ENCODE measurements at regions not wholly inside any gene's neighbourhood (a gene's known extent, or its start where the extent isn't known, plus 50 kb on each side); places are given as distances from the start of the nearest gene placed in this dataset.

DNA sequence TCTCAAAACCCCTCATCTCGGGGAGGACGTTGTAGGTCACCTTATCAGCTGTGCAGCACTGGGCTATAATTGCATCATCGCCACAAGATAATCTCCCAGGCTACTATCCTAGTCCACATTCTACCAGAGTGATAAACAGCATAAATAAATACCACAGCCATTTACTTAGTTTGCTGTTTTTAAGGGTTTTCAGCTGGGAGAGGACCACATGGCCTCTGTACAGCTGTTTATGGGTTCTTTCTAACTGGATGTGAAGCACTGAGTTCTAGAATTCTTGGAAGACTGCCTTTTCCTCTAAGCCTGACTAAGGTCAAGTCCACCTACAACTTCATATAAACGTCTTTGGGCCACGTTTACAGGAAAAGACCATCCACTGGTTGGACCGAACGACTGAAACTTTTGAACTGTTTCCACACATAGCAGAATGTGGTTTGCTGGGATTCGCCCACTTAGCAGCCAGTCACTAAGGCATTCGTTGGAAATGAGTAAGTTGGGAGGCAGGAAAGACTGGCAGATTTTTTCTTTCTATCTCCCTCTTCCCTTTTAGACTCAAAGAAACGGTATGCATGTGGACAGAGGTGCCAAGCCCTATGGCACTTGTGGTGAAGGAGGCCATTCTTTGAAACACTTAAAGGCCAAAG, 752.5 kb upstream of the SGCG start:
- TF ChIP-seq, protein P1, sequence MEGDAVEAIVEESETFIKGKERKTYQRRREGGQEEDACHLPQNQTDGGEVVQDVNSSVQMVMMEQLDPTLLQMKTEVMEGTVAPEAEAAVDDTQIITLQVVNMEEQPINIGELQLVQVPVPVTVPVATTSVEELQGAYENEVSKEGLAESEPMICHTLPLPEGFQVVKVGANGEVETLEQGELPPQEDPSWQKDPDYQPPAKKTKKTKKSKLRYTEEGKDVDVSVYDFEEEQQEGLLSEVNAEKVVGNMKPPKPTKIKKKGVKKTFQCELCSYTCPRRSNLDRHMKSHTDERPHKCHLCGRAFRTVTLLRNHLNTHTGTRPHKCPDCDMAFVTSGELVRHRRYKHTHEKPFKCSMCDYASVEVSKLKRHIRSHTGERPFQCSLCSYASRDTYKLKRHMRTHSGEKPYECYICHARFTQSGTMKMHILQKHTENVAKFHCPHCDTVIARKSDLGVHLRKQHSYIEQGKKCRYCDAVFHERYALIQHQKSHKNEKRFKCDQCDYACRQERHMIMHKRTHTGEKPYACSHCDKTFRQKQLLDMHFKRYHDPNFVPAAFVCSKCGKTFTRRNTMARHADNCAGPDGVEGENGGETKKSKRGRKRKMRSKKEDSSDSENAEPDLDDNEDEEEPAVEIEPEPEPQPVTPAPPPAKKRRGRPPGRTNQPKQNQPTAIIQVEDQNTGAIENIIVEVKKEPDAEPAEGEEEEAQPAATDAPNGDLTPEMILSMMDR (optimal IDR thresholded peaks at IDR 0.05 in 1 of 3, IDR thresholded peaks at IDR 0.05 in 1 of 3, conservative IDR thresholded peaks at IDR 0.05 in 1 of 3; ENCODE audit: extremely low read depth in 1 of 3, insufficient read depth in 2 of 3, low read length in 3 of 3) = no peak
- no peak for TF ChIP-seq EZH2 (IDR thresholded peaks at IDR 0.05; ENCODE audit: low read length)

Data from keratinocyte (primary cell).